ENCODE measurements at regions not wholly inside any gene's neighbourhood (a gene's known extent, or its start where the extent isn't known, plus 50 kb on each side); places are given as distances from the start of the nearest gene placed in this dataset.

DNA sequence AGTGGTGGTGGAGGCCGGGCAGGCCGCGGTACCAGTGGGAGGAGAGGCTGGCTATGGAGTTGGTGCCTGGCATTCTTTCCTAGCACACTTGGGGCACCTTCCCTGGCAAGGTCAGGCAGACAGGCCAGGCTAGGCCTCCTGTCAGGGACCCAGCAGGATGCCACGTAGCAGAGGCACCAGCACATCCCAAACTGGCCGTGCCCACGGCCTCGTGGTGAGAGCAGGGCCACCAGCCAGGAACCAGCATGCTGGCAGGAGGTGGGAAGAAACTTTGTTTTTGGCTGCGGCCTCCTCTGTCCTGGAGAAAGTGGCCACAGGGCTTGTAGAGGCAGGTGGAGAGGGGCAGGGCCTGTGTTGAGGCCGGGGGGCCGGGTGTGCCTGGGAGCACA, 57.6 kb upstream of the CBFA2T3 start:
- CTCF ChIA-PET, result no interaction called here
- Histone ChIP-seq H3K36me3 (ENCODE audit: control insufficient read depth in 2 of 2, insufficient read depth in 1 of 2, low read length in 2 of 2) (no peaks in the 10 kb centered on the region), H3K4me1 (ENCODE audit: control insufficient read depth, insufficient read depth, low read length) (no peaks in the 10 kb centered on the region), H3K27ac (ENCODE audit: extremely low read depth, low read depth, low read length) (no peak overlapping the region), H3K4me3 (ENCODE audit: low read depth, low read length) (no peak overlapping the region), H3K9me3 (ENCODE audit: control insufficient read depth, insufficient read depth, low read depth, low read length) (no peaks in the 10 kb centered on the region)
- POLR2A ChIA-PET, result no interaction called here
- TF ChIP-seq FEZF1 (tag by site-specific recombination; IDR thresholded peaks at IDR 0.05) (no peak), ZNF623 (tag by site-specific recombination; IDR thresholded peaks at IDR 0.05) (no peak), SETDB1 (IDR thresholded peaks at IDR 0.05; ENCODE audit: insufficient read length, low read length) (no peak), ZNF837 (tag by site-specific recombination; IDR thresholded peaks at IDR 0.05) (no peak), ZNF843 (tag by site-specific recombination; IDR thresholded peaks at IDR 0.05) (no peak)
- TF ChIP-seq, protein P1, sequence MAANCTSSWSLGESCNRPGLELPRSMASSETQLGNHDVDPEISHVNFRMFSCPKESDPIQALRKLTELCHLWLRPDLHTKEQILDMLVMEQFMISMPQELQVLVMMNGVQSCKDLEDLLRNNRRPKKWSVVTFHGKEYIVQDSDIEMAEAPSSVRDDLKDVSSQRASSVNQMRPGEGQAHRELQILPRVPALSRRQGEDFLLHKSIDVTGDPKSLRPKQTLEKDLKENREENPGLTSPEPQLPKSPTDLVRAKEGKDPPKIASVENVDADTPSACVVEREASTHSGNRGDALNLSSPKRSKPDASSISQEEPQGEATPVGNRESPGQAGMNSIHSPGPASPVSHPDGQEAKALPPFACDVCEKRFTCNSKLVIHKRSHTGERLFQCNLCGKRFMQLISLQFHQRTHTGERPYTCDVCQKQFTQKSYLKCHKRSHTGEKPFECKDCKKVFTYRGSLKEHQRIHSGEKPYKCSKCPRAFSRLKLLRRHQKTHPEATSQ (tag by site-specific recombination; IDR thresholded peaks at IDR 0.05), result no peak

DNA sequence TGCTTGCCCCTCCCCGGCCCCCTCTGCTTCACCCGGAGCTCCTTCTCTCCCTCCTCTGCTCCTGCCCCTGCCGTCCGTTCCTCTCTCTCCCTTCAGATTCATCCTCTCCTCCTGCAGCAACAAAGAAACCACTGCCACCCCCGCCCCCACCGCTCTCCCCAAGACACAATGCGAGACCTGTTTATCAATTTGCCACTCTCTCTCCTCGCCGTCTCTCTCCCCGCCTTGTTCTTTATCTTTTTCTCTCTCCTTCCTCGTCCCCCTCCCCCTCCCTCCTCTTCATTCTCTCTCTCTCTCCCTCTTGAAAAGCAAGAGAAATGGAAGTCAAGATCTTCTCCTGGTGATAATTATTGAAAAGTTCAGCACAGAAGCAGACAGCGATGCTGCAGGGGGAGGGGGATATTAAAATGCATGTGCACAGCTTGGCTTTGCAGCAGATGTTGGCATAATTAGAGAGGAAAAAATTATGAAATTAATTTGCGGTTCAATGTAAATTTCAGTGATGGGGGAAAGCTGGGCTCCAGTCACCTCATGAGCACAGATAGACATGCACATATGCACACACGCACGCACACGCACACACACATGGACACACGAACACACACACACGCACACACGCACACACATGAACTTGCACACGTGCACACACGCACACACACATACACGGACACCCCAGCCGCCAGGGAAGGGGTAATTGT, 58.1 kb upstream of the CBFA2T3 start:
- Histone ChIP-seq H3K27ac (ENCODE audit: extremely low read depth, low read depth, low read length) (no peak overlapping the region), H3K4me3 (ENCODE audit: low read depth, low read length) (no peak overlapping the region), H3K36me3 (ENCODE audit: control insufficient read depth in 2 of 2, insufficient read depth in 1 of 2, low read length in 2 of 2) (no peaks in the 10 kb centered on the region), H3K9me3 (ENCODE audit: control insufficient read depth, insufficient read depth, low read depth, low read length) (no peaks in the 10 kb centered on the region), H3K4me1 (ENCODE audit: control insufficient read depth, insufficient read depth, low read length) (no peaks in the 10 kb centered on the region)
- no peak for TF ChIP-seq PRDM1 (tag by site-specific recombination; IDR thresholded peaks at IDR 0.05)
- TF ChIP-seq, protein P2, sequence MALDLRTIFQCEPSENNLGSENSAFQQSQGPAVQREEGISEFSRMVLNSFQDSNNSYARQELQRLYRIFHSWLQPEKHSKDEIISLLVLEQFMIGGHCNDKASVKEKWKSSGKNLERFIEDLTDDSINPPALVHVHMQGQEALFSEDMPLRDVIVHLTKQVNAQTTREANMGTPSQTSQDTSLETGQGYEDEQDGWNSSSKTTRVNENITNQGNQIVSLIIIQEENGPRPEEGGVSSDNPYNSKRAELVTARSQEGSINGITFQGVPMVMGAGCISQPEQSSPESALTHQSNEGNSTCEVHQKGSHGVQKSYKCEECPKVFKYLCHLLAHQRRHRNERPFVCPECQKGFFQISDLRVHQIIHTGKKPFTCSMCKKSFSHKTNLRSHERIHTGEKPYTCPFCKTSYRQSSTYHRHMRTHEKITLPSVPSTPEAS (tag by site-specific recombination; IDR thresholded peaks at IDR 0.05), result peak; percentile 48; the same call in 1 of the 2 replicates
- ChIA-PET CTCF (no interaction called here), POLR2A (no interaction called here)

DNA sequence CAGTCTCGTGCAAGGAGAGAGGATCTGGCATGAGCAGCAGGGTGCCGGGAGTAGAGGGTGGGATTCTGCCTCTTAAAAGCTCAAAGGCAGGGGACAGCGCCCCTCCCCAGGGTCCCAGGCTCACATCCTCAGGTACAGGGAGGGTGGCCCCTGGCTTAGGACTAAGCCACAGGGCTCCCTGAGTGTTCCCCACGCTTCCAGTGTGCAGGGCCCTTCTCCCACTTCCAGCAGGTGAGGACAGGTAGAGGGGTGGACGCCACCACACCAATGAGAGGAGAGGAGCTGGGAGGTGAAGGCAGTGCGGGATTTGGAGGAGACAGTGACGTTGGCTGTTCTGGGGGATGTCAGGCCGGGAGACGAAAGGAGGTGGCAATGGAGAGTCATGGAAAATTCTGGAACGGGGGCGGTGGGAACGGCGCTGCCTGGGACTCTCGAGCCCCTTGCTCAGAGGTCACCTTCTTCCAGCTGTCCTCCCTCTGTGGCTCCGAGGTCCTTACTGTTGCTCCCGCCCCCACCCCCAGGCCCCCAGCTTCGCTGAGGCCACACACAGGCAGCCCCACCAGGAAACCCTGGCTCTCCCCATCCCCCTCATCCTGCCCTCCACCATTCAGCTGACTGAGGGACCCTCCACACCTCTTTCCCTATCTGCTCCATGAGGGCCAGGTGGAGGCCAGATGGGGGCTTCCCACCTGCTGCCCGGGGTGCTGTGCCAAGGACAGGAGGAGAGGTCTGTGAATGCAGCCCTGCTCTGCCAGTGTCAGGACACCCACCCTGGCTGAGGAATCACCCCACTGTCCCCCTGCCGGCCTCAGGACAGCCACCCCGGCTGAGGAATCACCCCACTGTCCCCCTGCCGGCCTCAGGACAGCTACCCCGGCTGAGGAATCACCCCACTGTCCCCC, 57.7 kb upstream of the ACSF3 start:
- Histone ChIP-seq H3K9me3 (ENCODE audit: control insufficient read depth, insufficient read depth, low read depth, low read length) (no peaks in the 10 kb centered on the region), H3K4me1 (ENCODE audit: control insufficient read depth, insufficient read depth, low read length) (no peaks in the 10 kb centered on the region), H3K4me3 (ENCODE audit: low read depth, low read length) (no peak overlapping the region), H3K27ac (ENCODE audit: extremely low read depth, low read depth, low read length) (no peak overlapping the region), H3K36me3 (ENCODE audit: control insufficient read depth in 2 of 2, insufficient read depth in 1 of 2, low read length in 2 of 2) (no peaks in the 10 kb centered on the region)
- ChIA-PET CTCF (no interaction called here), POLR2A (no interaction called here)
- TF ChIP-seq, protein P3, sequence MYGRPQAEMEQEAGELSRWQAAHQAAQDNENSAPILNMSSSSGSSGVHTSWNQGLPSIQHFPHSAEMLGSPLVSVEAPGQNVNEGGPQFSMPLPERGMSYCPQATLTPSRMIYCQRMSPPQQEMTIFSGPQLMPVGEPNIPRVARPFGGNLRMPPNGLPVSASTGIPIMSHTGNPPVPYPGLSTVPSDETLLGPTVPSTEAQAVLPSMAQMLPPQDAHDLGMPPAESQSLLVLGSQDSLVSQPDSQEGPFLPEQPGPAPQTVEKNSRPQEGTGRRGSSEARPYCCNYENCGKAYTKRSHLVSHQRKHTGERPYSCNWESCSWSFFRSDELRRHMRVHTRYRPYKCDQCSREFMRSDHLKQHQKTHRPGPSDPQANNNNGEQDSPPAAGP (tag by site-specific recombination; IDR thresholded peaks at IDR 0.05), result no peak
- TF ChIP-seq, protein P4, sequence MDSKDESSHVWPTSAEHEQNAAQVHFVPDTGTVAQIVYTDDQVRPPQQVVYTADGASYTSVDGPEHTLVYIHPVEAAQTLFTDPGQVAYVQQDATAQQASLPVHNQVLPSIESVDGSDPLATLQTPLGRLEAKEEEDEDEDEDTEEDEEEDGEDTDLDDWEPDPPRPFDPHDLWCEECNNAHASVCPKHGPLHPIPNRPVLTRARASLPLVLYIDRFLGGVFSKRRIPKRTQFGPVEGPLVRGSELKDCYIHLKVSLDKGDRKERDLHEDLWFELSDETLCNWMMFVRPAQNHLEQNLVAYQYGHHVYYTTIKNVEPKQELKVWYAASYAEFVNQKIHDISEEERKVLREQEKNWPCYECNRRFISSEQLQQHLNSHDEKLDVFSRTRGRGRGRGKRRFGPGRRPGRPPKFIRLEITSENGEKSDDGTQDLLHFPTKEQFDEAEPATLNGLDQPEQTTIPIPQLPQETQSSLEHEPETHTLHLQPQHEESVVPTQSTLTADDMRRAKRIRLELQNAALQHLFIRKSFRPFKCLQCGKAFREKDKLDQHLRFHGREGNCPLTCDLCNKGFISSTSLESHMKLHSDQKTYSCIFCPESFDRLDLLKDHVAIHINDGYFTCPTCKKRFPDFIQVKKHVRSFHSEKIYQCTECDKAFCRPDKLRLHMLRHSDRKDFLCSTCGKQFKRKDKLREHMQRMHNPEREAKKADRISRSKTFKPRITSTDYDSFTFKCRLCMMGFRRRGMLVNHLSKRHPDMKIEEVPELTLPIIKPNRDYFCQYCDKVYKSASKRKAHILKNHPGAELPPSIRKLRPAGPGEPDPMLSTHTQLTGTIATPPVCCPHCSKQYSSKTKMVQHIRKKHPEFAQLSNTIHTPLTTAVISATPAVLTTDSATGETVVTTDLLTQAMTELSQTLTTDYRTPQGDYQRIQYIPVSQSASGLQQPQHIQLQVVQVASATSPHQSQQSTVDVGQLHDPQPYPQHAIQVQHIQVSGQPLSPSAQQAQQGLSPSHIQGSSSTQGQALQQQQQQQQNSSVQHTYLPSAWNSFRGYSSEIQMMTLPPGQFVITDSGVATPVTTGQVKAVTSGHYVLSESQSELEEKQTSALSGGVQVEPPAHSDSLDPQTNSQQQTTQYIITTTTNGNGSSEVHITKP (tag by site-specific recombination; IDR thresholded peaks at IDR 0.05), result no peak
- TF ChIP-seq, protein P5, sequence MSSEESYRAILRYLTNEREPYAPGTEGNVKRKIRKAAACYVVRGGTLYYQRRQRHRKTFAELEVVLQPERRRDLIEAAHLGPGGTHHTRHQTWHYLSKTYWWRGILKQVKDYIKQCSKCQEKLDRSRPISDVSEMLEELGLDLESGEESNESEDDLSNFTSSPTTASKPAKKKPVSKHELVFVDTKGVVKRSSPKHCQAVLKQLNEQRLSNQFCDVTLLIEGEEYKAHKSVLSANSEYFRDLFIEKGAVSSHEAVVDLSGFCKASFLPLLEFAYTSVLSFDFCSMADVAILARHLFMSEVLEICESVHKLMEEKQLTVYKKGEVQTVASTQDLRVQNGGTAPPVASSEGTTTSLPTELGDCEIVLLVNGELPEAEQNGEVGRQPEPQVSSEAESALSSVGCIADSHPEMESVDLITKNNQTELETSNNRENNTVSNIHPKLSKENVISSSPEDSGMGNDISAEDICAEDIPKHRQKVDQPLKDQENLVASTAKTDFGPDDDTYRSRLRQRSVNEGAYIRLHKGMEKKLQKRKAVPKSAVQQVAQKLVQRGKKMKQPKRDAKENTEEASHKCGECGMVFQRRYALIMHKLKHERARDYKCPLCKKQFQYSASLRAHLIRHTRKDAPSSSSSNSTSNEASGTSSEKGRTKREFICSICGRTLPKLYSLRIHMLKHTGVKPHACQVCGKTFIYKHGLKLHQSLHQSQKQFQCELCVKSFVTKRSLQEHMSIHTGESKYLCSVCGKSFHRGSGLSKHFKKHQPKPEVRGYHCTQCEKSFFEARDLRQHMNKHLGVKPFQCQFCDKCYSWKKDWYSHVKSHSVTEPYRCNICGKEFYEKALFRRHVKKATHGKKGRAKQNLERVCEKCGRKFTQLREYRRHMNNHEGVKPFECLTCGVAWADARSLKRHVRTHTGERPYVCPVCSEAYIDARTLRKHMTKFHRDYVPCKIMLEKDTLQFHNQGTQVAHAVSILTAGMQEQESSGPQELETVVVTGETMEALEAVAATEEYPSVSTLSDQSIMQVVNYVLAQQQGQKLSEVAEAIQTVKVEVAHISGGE (tag by site-specific recombination; conservative IDR thresholded peaks at IDR 0.05; ENCODE audit: low read depth), result no peak
- TF ChIP-seq GFI1B (tag by site-specific recombination; IDR thresholded peaks at IDR 0.05) (no peak), ZNF274 (IDR thresholded peaks at IDR 0.05; ENCODE audit: low read length) (no peak), ZNF274 (tag by site-specific recombination; IDR thresholded peaks at IDR 0.05; ENCODE audit: borderline replicate concordance) (no peak), ZNF701 (tag by site-specific recombination; IDR thresholded peaks at IDR 0.05) (no peak), ZNF184 (tag by site-specific recombination; IDR thresholded peaks at IDR 0.05) (no peak), EGR2 (tag by site-specific recombination; IDR thresholded peaks at IDR 0.05; ENCODE audit: low read depth) (no peak)
